Stomach (tissue), 8 donors: ENCODE measurements at regions not wholly inside any gene's neighbourhood (a gene's known extent, or its start where the extent isn't known, plus 50 kb on each side); places are given as distances from the start of the nearest gene placed in this dataset.

Experiments
- DNase-seq, 2 donors: peaks; one replicate each; pipeline versions ENCODE4 v3.0.0 to v3.0.0-alpha.2; 2013 to 2019
- H3K27ac ChIP-seq, 5 donors: fragments of 200-600 bp in 4 of 5; sonication (generic) in 4 of 5; one replicate each; pipeline ENCODE4 v1.5.1; 2013 to 2019; ENCODE audit warnings: mild to moderate bottlenecking in 1 of 5, moderate library complexity in 1 of 5
- H3K27me3 ChIP-seq, 3 donors: fragments of 200-600 bp; sonication (generic); one replicate each; pipeline ENCODE4 v1.5.1; 2017 to 2019; ENCODE audit warnings: mixed run types in 1 of 3
- H3K36me3 ChIP-seq, 4 donors: fragments of 200-600 bp; sonication (generic); 1 replicate in 3 of 4; 2 replicates in 1 of 4; pipeline ENCODE4 v1.5.1; 2016 to 2019
- H3K4me1 ChIP-seq, 4 donors: fragments of 200-600 bp; sonication (generic); one replicate each; pipeline ENCODE4 v1.5.1; 2016 to 2019
- H3K4me3 ChIP-seq, 4 donors: fragments of 200-600 bp; sonication (generic) in 3 of 4; one replicate each; pipeline ENCODE4 v1.5.1; 2016 to 2019; ENCODE audit warnings: mild to moderate bottlenecking in 1 of 4
- H3K9me3 ChIP-seq, 4 donors: fragments of 200-600 bp; sonication (generic); one replicate each; pipeline ENCODE4 v1.5.1; 2016 to 2019
- EP300 ChIP-seq: sonication (generic); formaldehyde crosslinking; IDR thresholded peaks from one replicate; pipeline ENCODE4 v1.6.1; 2017; ENCODE audit warnings: antibody characterized with exemption
- POLR2A ChIP-seq, 4 donors: fragments of 450-650 bp; IDR thresholded peaks; one replicate each; pipeline ENCODE4 v1.6.1; 2016; ENCODE audit warnings: antibody characterized with exemption in 4 of 4, control low read depth in 2 of 4, mild to moderate bottlenecking in 1 of 4, moderate library complexity in 1 of 4
- POLR2AphosphoS5 ChIP-seq, 3 donors: sonication (generic); formaldehyde crosslinking; IDR thresholded peaks; one replicate each; pipeline ENCODE4 v1.6.1; 2016; ENCODE audit warnings: antibody characterized with exemption in 3 of 3
- WGBS, 5 donors: extraction: QIAGEN DNeasy Blood & Tissue Kit in 3 of 5; methylation state at CpG; one replicate each; pipeline versions ENCODE4 v1.1.5 to v1.1.7; 2013 to 2018; 5-methylcytosine and 5-hydroxymethylcytosine counted together
- intact Hi-C: fragments of 100-400 bp; cut with DNase I; formaldehyde crosslinking; loops from one replicate; pipeline ENCODE4 v1.15.1; 2023; ENCODE audit warnings: low total_unique reads
- TF ChIP-seq, protein P1 (sequence below), 7 experiments: fragments of 450-650 bp in 4 of 7; fragments of 200-600 bp in 3 of 7; sonication (generic) in 3 of 7; IDR thresholded peaks; one replicate each; pipeline ENCODE4 v1.5.1; 2016 to 2019; ENCODE audit warnings: antibody characterized with exemption in 7 of 7, control low read depth in 2 of 7, mild to moderate bottlenecking in 1 of 7
- donor health status: healthy with polysubstance abuse.
- donor health status: Bipolar disorder and iron deficiency.
- donor health status: healthy.

DNA sequence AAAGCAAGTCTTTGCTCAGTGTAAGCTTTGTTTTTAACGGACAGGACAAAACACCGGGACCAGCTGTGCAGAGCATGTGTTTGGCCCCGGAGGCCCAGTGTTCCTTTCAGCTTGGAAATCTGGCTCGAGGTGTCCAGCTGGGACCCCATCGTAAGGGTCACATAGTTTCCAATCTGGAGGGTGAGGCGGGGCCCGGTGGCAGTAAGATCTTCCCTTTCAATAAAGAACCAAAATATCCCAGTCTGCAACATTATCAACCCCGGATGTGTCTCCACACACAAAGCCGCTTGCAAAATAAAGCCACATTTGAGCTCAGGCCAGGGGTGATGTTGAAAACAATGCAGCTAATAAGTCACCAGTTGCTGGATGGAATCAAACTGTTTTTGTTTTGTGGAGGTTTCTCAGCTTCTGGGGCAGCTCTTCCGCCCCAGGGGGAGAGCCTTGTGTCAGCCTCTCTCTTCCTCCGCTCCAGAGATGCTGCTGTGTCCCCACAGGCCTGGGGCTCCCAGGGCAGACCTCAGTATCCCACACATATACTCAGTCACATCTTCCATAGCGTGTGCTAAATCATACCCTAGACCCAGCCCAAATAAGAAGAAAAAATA lies 138.6 kb upstream of the GLI2 start:
- DNase-seq: peak in 1 of 2 donors; percentile 39
- WGBS, 5 donors: 38 to 53% (median 51%) methylated on average over 12 of the region's 12 CpGs
- intact Hi-C loops: no loop called here
- peak overlapping the region in 3 of 5 donors; percentile 19 to 33 (median 28) for H3K27ac ChIP-seq
- no peaks in the 10 kb centered on the region for H3K9me3 ChIP-seq
- H3K36me3 ChIP-seq: no peaks in the 10 kb centered on the region
- H3K4me1 ChIP-seq: peaks cover 0 to 11% (median 5%) of the 10 kb centered on the region in 4 donors
- no peak overlapping the region for H3K4me3 ChIP-seq
- TF ChIP-seq, protein P1, sequence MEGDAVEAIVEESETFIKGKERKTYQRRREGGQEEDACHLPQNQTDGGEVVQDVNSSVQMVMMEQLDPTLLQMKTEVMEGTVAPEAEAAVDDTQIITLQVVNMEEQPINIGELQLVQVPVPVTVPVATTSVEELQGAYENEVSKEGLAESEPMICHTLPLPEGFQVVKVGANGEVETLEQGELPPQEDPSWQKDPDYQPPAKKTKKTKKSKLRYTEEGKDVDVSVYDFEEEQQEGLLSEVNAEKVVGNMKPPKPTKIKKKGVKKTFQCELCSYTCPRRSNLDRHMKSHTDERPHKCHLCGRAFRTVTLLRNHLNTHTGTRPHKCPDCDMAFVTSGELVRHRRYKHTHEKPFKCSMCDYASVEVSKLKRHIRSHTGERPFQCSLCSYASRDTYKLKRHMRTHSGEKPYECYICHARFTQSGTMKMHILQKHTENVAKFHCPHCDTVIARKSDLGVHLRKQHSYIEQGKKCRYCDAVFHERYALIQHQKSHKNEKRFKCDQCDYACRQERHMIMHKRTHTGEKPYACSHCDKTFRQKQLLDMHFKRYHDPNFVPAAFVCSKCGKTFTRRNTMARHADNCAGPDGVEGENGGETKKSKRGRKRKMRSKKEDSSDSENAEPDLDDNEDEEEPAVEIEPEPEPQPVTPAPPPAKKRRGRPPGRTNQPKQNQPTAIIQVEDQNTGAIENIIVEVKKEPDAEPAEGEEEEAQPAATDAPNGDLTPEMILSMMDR (IDR thresholded peaks at IDR 0.05): no peak
- TF ChIP-seq POLR2AphosphoS5 (IDR thresholded peaks at IDR 0.05) (no peak), POLR2A (IDR thresholded peaks at IDR 0.05) (no peak), EP300 (no peak)
- H3K27me3 ChIP-seq: no peaks in the 10 kb centered on the region

DNA sequence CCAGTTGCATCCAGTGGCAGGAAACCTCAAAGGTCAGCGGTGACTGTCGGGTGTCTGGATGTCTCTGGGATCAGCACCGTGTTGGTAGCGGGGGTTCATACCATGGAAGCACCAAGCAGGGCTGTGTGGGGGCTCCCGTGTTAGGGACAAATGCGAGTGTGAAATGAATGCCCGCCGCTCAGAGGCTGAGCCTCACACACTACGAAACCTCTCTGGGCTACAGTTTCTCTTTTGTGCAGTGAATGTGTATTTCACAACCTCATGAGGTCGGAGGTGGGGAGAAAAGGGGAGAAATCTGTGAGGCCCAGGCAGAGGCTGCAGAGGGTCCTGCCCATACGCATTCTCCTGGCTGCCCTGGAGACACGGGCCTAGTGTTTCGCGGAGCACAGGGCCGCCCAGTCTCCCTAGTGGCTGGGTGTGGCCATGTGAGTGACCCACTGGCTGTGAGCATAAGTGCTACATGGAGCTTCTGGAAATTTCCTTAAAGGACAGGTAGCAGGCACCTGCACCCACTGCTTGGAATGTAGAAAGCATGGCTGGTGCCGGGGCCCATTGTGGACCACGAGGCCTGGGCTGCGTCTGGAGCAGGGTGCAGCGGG lies 138.0 kb upstream of the GLI2 start:
- TF ChIP-seq POLR2AphosphoS5 (IDR thresholded peaks at IDR 0.05) (no peak), EP300 (no peak), POLR2A (IDR thresholded peaks at IDR 0.05) (no peak)
- TF ChIP-seq, protein P1 (IDR thresholded peaks at IDR 0.05): no peak
- Histone ChIP-seq H3K4me3 (no peak overlapping the region), H3K9me3 (no peaks in the 10 kb centered on the region), H3K27ac (peak overlapping the region in 3 of 5 donors; percentile 19 to 33 (median 28)), H3K36me3 (no peaks in the 10 kb centered on the region), H3K27me3 (no peaks in the 10 kb centered on the region), H3K4me1 (peaks cover 0 to 11% (median 5%) of the 10 kb centered on the region in 4 donors)
- DNase-seq: no peak
- WGBS, 5 donors: 87 to 92% (median 91%) methylated on average over 19 of the region's 19 CpGs
- intact Hi-C loops: no loop called here

DNA sequence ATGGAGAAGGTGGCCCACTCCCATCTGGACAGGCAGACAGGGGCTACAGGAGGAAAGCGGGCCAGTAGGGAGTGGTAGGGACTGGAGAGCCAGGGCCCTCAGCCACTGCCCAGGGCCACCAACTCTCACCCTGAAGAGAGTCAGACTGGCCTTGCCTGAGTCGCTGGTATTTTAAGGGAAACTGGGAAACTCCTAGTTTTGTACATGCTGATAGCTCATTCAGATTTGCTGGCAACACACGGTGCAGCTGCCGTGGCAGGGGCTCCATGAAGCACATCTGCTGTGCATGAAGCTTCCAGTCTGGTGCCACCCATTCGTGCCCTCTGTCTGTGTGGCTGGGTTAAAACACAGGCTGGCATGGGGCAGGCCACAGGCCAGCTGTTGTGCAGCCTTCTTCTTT lies 137.3 kb upstream of the GLI2 start:
- Histone ChIP-seq H3K9me3 (no peaks in the 10 kb centered on the region), H3K36me3 (no peaks in the 10 kb centered on the region), H3K27ac (no peak overlapping the region), H3K4me3 (no peak overlapping the region), H3K4me1 (peaks cover 0 to 11% (median 5%) of the 10 kb centered on the region in 4 donors), H3K27me3 (no peaks in the 10 kb centered on the region)
- TF ChIP-seq EP300 (no peak), POLR2AphosphoS5 (IDR thresholded peaks at IDR 0.05) (no peak)
- TF ChIP-seq, protein P1 (IDR thresholded peaks at IDR 0.05): no peak
- DNase-seq: no peak
- WGBS, 5 donors: 92 to 100% (median 95%) methylated on average over 2 to 5 of the region's 5 CpGs
- intact Hi-C loops: no loop called here

DNA sequence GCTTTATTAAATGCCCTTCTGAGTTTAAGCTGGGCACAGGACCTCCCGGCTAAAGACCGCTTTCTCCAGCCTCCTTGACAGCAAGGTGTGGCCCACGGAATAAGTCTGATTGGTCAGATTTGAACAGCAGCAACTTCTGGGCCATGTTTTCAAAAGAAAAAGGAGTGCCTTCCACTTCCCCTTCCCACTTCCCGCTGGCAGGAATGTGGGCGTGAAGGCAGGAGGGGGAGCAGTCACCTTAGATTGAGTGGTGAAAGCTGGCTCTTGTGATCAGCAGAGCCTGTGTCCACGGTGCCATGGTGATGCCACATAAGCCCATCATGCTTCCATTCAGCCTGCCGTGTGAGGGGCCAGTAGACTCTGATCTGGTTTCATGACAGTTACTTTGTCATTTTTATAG lies 136.6 kb upstream of the GLI2 start:
- Histone ChIP-seq H3K27ac (no peak overlapping the region), H3K4me1 (peaks cover 0 to 11% (median 5%) of the 10 kb centered on the region in 4 donors), H3K9me3 (no peaks in the 10 kb centered on the region), H3K36me3 (no peaks in the 10 kb centered on the region), H3K27me3 (no peaks in the 10 kb centered on the region), H3K4me3 (no peak overlapping the region)
- no peak for DNase-seq
- WGBS, 5 donors: 62 to 82% (median 73%) methylated on average over 7 of the region's 7 CpGs
- intact Hi-C loops: no loop called here
- TF ChIP-seq, protein P1 (IDR thresholded peaks at IDR 0.05): no peak
- TF ChIP-seq POLR2A (IDR thresholded peaks at IDR 0.05): no peak
